Loucy (cell line): ENCODE measurements at regions not wholly inside any gene's neighbourhood (a gene's known extent, or its start where the extent isn't known, plus 50 kb on each side); places are given as distances from the start of the nearest gene placed in this dataset.
"Not testable (repeated sequence)": the region's sequence is repeated elsewhere in the genome, so short reads cannot be mapped to it uniquely, and the experiment has no call there.

Source experiments
- H2AFZ ChIP-seq: fragments of 200-600 bp; sonication (generic); 2 replicates; pipeline ENCODE4 v1.6.0; 2016; ENCODE audit warnings: antibody characterized with exemption, mild to moderate bottlenecking, low read length, moderate library complexity
- H3F3A ChIP-seq: fragments of 200-600 bp; 2 replicates; pipeline ENCODE4 v1.6.0; 2016; ENCODE audit warnings: antibody characterized with exemption, low read depth, mild to moderate bottlenecking
- H3K27me3 ChIP-seq: fragments of 200-600 bp; sonication (generic); 2 replicates; pipeline ENCODE4 v1.6.1; 2014; ENCODE audit warnings: low read length, mild to moderate bottlenecking; ENCODE audit not compliant: insufficient read depth, poor library complexity, severe bottlenecking
- H3K36me3 ChIP-seq: fragments of 200-600 bp; sonication (generic); 2 replicates; pipeline ENCODE4 v1.6.1; 2016; ENCODE audit warnings: low read length; ENCODE audit not compliant: insufficient read depth
- H3K4me1 ChIP-seq: fragments of 200-600 bp; sonication (generic); 2 replicates; pipeline ENCODE4 v1.5.1; 2014; ENCODE audit warnings: low read length, mild to moderate bottlenecking; ENCODE audit not compliant: insufficient read depth, poor library complexity, severe bottlenecking
- H3K4me2 ChIP-seq: fragments of 200-600 bp; sonication (generic); 2 replicates; pipeline ENCODE4 v1.6.0; 2014; ENCODE audit warnings: antibody characterized with exemption, low read length, low read depth, mild to moderate bottlenecking; ENCODE audit not compliant: poor library complexity, severe bottlenecking
- H3K4me3 ChIP-seq: fragments of 200-600 bp; sonication (generic); 2 replicates; pipeline ENCODE4 v1.5.1; 2014; ENCODE audit warnings: low read length, mild to moderate bottlenecking, mixed read lengths; ENCODE audit not compliant: poor library complexity, severe bottlenecking
- H3K79me2 ChIP-seq: fragments of 200-600 bp; sonication (generic); 2 replicates; pipeline ENCODE4 v1.6.1; 2014; ENCODE audit warnings: low read length; ENCODE audit not compliant: insufficient read depth
- H3K9ac ChIP-seq: fragments of 200-600 bp; sonication (generic); 2 replicates; pipeline ENCODE4 v1.6.0; 2014; ENCODE audit warnings: mild to moderate bottlenecking, low read depth, low read length, moderate library complexity; ENCODE audit not compliant: poor library complexity, severe bottlenecking
- H3K9me2 ChIP-seq: fragments of 200-600 bp; sonication (generic); replicated peaks from 2 replicates; pipeline ENCODE4 v1.6.1; 2016; ENCODE audit warnings: low read depth, low read length, mixed read lengths
- H3K9me3 ChIP-seq: fragments of 200-600 bp; sonication (generic); 2 replicates; pipeline ENCODE4 v1.6.1; 2014; ENCODE audit warnings: mild to moderate bottlenecking, antibody characterized with exemption, low read length, low read depth; ENCODE audit not compliant: insufficient read depth
- H4K20me1 ChIP-seq: fragments of 200-600 bp; sonication (generic); 2 replicates; pipeline ENCODE4 v1.6.0; 2014; ENCODE audit warnings: antibody characterized with exemption, low read length, mild to moderate bottlenecking; ENCODE audit not compliant: insufficient read depth, poor library complexity, severe bottlenecking
- CTCF ChIP-seq: fragments of 200-600 bp; sonication (generic); conservative IDR thresholded peaks from 2 replicates; pipeline ENCODE4 v1.5.1; 2014; ENCODE audit warnings: mild to moderate bottlenecking, antibody characterized with exemption, low read length
- EZH2phosphoT487 ChIP-seq: fragments of 200-600 bp; IDR thresholded peaks from 2 replicates; pipeline ENCODE4 v1.6.1; 2018; ENCODE audit warnings: antibody characterized with exemption, mild to moderate bottlenecking, moderate library complexity, borderline replicate concordance

GRCh38 chr15:24316326-24316725, 359.2 kb upstream of the NPAP1 start:
- H3K27me3 ChIP-seq, H3K4me2 ChIP-seq, H2AFZ ChIP-seq, H3K4me3 ChIP-seq, H3K36me3 ChIP-seq, H3K9ac ChIP-seq, H3K9me3 ChIP-seq, H3K4me1 ChIP-seq, H4K20me1 ChIP-seq, H3F3A ChIP-seq, H3K9me2 ChIP-seq, H3K79me2 ChIP-seq: not testable (repeated sequence)

- no peak overlapping the region for H3K4me2 ChIP-seq
- TF ChIP-seq CTCF: no peak
- TF ChIP-seq EZH2phosphoT487: no peak
- H4K20me1 ChIP-seq: no peaks in the 10 kb centered on the region
- H3K4me1 ChIP-seq: no peaks in the 10 kb centered on the region
- H2AFZ ChIP-seq: no peak overlapping the region
- H3K9me2 ChIP-seq: no peaks in the 10 kb centered on the region
- no peak overlapping the region for H3K4me3 ChIP-seq
- no peaks in the 10 kb centered on the region for H3F3A ChIP-seq
- H3K9me3 ChIP-seq: no peaks in the 10 kb centered on the region
- H3K27me3 ChIP-seq: no peaks in the 10 kb centered on the region
- no peaks in the 10 kb centered on the region for H3K79me2 ChIP-seq
- no peak overlapping the region for H3K9ac ChIP-seq
- H3K36me3 ChIP-seq: no peaks in the 10 kb centered on the region
Measured at GRCh38 chr15:24318981-24319380, 356.6 kb upstream of the NPAP1 start.

GRCh38 chr15:24324096-24324495, 351.5 kb upstream of the NPAP1 start:
- H3K4me3 ChIP-seq, H2AFZ ChIP-seq, H3K79me2 ChIP-seq, H3F3A ChIP-seq, H4K20me1 ChIP-seq, H3K9ac ChIP-seq, H3K27me3 ChIP-seq, H3K4me1 ChIP-seq, H3K9me2 ChIP-seq, H3K9me3 ChIP-seq, H3K4me2 ChIP-seq, H3K36me3 ChIP-seq: not testable (repeated sequence)

- not testable (repeated sequence) for H3K9ac ChIP-seq, H3K36me3 ChIP-seq, H3F3A ChIP-seq, H3K4me1 ChIP-seq, H3K79me2 ChIP-seq, H2AFZ ChIP-seq, H3K27me3 ChIP-seq, H3K9me2 ChIP-seq, H3K9me3 ChIP-seq, H3K4me2 ChIP-seq, H3K4me3 ChIP-seq, H4K20me1 ChIP-seq
Measured at GRCh38 chr15:24326513-24326912, 349.1 kb upstream of the NPAP1 start.

DNA sequence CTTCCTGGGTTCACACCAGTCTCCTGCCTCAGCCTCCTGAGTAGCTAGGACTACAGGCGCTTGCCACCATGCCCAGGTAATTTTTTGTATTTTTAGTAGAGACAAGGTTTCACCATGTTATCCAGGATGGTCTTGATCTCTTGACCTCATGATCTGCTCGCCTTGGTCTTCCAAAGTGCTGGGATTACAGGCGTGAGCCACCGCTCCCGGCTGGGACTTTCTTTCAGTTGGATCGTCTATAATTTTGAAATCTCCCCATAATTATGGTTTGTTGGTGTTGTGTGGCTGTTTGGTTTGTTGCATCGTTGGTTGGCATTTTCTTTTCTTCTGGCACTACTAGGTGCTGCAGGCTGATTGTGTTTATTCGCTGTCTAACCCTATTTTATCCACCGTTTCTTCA, 343.6 kb upstream of the NPAP1 start:
- H3K27me3 ChIP-seq, H3K4me3 ChIP-seq, H3K4me1 ChIP-seq, H3K36me3 ChIP-seq, H3K9me3 ChIP-seq, H4K20me1 ChIP-seq, H3K9me2 ChIP-seq, H2AFZ ChIP-seq, H3F3A ChIP-seq, H3K9ac ChIP-seq, H3K79me2 ChIP-seq, H3K4me2 ChIP-seq: not testable (repeated sequence)

- H3K27me3 ChIP-seq, H3K9me3 ChIP-seq, H3K79me2 ChIP-seq, H3K9ac ChIP-seq, H4K20me1 ChIP-seq, H3K9me2 ChIP-seq, H3K4me1 ChIP-seq, H3K4me3 ChIP-seq, H3F3A ChIP-seq, H3K4me2 ChIP-seq, H2AFZ ChIP-seq, H3K36me3 ChIP-seq: not testable (repeated sequence)
Measured at GRCh38 chr15:24341876-24342275, 333.7 kb upstream of the NPAP1 start.

DNA sequence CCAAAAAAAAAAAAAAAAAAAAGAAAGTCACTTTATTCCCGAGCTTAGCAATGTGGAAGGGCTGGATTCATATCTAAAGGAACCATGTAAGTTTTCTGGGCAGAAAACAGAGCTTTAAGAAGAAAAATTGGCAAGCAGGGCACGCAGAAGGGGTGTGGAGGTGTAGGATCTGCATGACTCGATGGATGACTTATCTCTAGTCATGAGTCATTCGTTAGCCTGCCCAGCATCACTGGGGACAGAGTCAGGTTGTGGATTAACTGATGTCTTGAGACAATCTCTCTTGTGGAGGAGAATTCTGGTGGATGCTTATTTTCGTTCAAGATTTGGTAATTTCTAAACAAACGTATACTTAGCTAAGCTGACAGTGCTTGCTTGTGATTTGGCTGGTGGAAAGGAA, 322.8 kb upstream of the NPAP1 start:
- not testable (repeated sequence) for H3K4me2 ChIP-seq, H2AFZ ChIP-seq, H3K9me3 ChIP-seq, H3K79me2 ChIP-seq, H3K9me2 ChIP-seq, H4K20me1 ChIP-seq, H3K27me3 ChIP-seq, H3K4me3 ChIP-seq, H3K4me1 ChIP-seq, H3F3A ChIP-seq, H3K9ac ChIP-seq, H3K36me3 ChIP-seq
